OCI-LY1 (cell line): ENCODE measurements at regions not wholly inside any gene's neighbourhood (a gene's known extent, or its start where the extent isn't known, plus 50 kb on each side); places are given as distances from the start of the nearest gene placed in this dataset.

Experiments used
- H2AFZ ChIP-seq: fragments of 200-600 bp; sonication (generic), shearing (Covaris generic); 2 replicates; pipeline ENCODE4 v1.6.0; 2014; ENCODE audit warnings: antibody characterized with exemption, mild to moderate bottlenecking, low read length
- H3F3A ChIP-seq: fragments of 200-600 bp; sonication (generic), shearing (Covaris generic); 2 replicates; pipeline ENCODE4 v1.6.0; 2014; ENCODE audit warnings: mild to moderate bottlenecking, antibody characterized with exemption, low read length, moderate library complexity; ENCODE audit not compliant: insufficient read depth
- H3K27ac ChIP-seq: fragments of 200-600 bp; sonication (generic); 2 replicates; pipeline ENCODE4 v1.5.1; 2014; ENCODE audit warnings: low read length, mixed run types, mild to moderate bottlenecking, low read depth; ENCODE audit not compliant: poor library complexity, severe bottlenecking
- H3K27me3 ChIP-seq: fragments of 200-600 bp; sonication (generic); 2 replicates; pipeline ENCODE4 v1.6.0; 2014; ENCODE audit warnings: antibody characterized with exemption, mild to moderate bottlenecking, low read length, moderate library complexity; ENCODE audit not compliant: insufficient read depth
- H3K36me3 ChIP-seq: fragments of 200-600 bp; sonication (generic); 2 replicates; pipeline ENCODE4 v1.6.1; 2014; ENCODE audit warnings: mild to moderate bottlenecking, antibody characterized with exemption, low read length, moderate library complexity, mixed read lengths; ENCODE audit not compliant: insufficient read depth
- H3K4me1 ChIP-seq: fragments of 200-600 bp; sonication (generic); 2 replicates; pipeline ENCODE4 v1.5.1; 2014; ENCODE audit warnings: mild to moderate bottlenecking, low read length, moderate library complexity; ENCODE audit not compliant: insufficient read depth, severe bottlenecking
- H3K4me2 ChIP-seq: fragments of 200-600 bp; sonication (generic), shearing (Covaris generic); 2 replicates; pipeline ENCODE4 v1.6.1; 2014; ENCODE audit warnings: low read length
- H3K4me3 ChIP-seq: fragments of 200-600 bp; sonication (generic); 2 replicates; pipeline ENCODE4 v1.5.1; 2014; ENCODE audit warnings: low read length, low read depth, mild to moderate bottlenecking, mixed read lengths; ENCODE audit not compliant: poor library complexity, severe bottlenecking
- H3K79me2 ChIP-seq: fragments of 200-600 bp; shearing (Covaris generic); 2 replicates; pipeline ENCODE4 v1.6.1; 2016; ENCODE audit warnings: mixed run types, low read length, mixed read lengths; ENCODE audit not compliant: insufficient read depth
- H3K9ac ChIP-seq: fragments of 200-600 bp; sonication (generic), shearing (Covaris generic); 2 replicates; pipeline ENCODE4 v1.6.1; 2014; ENCODE audit warnings: mild to moderate bottlenecking, low read length, mixed read lengths
- H3K9me2 ChIP-seq: fragments of 200-600 bp; sonication (generic), shearing (Covaris generic); 2 replicates; pipeline ENCODE4 v1.6.1; 2014; ENCODE audit warnings: low read depth, mild to moderate bottlenecking, low read length, mixed read lengths
- H3K9me3 ChIP-seq: fragments of 200-600 bp; shearing (Covaris generic); 2 replicates; pipeline ENCODE4 v1.6.1; 2014; ENCODE audit warnings: low read length, mixed read lengths
- H4K20me1 ChIP-seq: fragments of 200-600 bp; sonication (generic), shearing (Covaris generic); 2 replicates; pipeline ENCODE4 v1.6.0; 2016; ENCODE audit warnings: mild to moderate bottlenecking, low read length; ENCODE audit not compliant: insufficient read depth
- EZH2 ChIP-seq: fragments of 200-600 bp; sonication (generic), shearing (Covaris generic); IDR thresholded peaks from 2 replicates; pipeline ENCODE4 v1.8.0; 2017; ENCODE audit warnings: borderline replicate concordance, mixed run types, mild to moderate bottlenecking, antibody characterized with exemption, low read length, moderate library complexity, mixed read lengths
- TF ChIP-seq, protein P1 (sequence below): fragments of 200-600 bp; sonication (generic), shearing (Covaris generic); IDR thresholded peaks from 2 replicates; pipeline ENCODE4 v1.5.1; 2017; ENCODE audit warnings: mild to moderate bottlenecking, antibody characterized with exemption, low read length, moderate library complexity, mixed read lengths

- Histone ChIP-seq H2AFZ (no peak overlapping the region), H3K4me3 (no peak overlapping the region), H4K20me1 (no peaks in the 10 kb centered on the region), H3K27ac (no peak overlapping the region), H3K9me3 (no peaks in the 10 kb centered on the region), H3K4me2 (no peak overlapping the region), H3K79me2 (no peaks in the 10 kb centered on the region), H3K36me3 (no peaks in the 10 kb centered on the region), H3K27me3 (no peaks in the 10 kb centered on the region), H3K9ac (no peak overlapping the region), H3K4me1 (no peaks in the 10 kb centered on the region), H3F3A (no peaks in the 10 kb centered on the region), H3K9me2 (no peaks in the 10 kb centered on the region)
- TF ChIP-seq, protein P1, sequence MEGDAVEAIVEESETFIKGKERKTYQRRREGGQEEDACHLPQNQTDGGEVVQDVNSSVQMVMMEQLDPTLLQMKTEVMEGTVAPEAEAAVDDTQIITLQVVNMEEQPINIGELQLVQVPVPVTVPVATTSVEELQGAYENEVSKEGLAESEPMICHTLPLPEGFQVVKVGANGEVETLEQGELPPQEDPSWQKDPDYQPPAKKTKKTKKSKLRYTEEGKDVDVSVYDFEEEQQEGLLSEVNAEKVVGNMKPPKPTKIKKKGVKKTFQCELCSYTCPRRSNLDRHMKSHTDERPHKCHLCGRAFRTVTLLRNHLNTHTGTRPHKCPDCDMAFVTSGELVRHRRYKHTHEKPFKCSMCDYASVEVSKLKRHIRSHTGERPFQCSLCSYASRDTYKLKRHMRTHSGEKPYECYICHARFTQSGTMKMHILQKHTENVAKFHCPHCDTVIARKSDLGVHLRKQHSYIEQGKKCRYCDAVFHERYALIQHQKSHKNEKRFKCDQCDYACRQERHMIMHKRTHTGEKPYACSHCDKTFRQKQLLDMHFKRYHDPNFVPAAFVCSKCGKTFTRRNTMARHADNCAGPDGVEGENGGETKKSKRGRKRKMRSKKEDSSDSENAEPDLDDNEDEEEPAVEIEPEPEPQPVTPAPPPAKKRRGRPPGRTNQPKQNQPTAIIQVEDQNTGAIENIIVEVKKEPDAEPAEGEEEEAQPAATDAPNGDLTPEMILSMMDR, result no peak
- TF ChIP-seq EZH2, result no peak
These were observed 415.8 kb upstream of the NOVA1 start for GRCh38 chr14:27013678-27014077.

GRCh38 chr14:27015065-27015464 is 417.2 kb upstream of the NOVA1 start:
- TF ChIP-seq, protein P1, result no peak
- TF ChIP-seq EZH2, result no peak

GRCh38 chr14:27025648-27026047 is 427.8 kb upstream of the NOVA1 start:
- no peak overlapping the region for H2AFZ ChIP-seq
- no peaks in the 10 kb centered on the region for H3K4me1 ChIP-seq
- no peak overlapping the region for H3K4me3 ChIP-seq
- H4K20me1 ChIP-seq, result no peaks in the 10 kb centered on the region
- H3F3A ChIP-seq, result no peaks in the 10 kb centered on the region
- no peaks in the 10 kb centered on the region; the same call in 1 of the 2 replicates for H3K9me2 ChIP-seq
- H3K79me2 ChIP-seq, result no peaks in the 10 kb centered on the region
- no peak for TF ChIP-seq EZH2
- TF ChIP-seq, protein P1, result no peak
- H3K36me3 ChIP-seq, result no peaks in the 10 kb centered on the region
- no peaks in the 10 kb centered on the region for H3K9me3 ChIP-seq
- H3K27me3 ChIP-seq, result no peaks in the 10 kb centered on the region
- no peak overlapping the region for H3K27ac ChIP-seq
- H3K9ac ChIP-seq, result no peak overlapping the region
- no peak overlapping the region for H3K4me2 ChIP-seq

More at GRCh38 chr14:27015065-27015464, 417.2 kb upstream of the NOVA1 start:
- Histone ChIP-seq H3K27me3 (no peaks in the 10 kb centered on the region), H3K9me3 (no peaks in the 10 kb centered on the region), H3K27ac (no peak overlapping the region), H3K9me2 (no peaks in the 10 kb centered on the region), H3F3A (no peaks in the 10 kb centered on the region), H3K9ac (no peak overlapping the region), H3K36me3 (no peaks in the 10 kb centered on the region), H3K4me1 (no peaks in the 10 kb centered on the region), H3K4me2 (no peak overlapping the region), H2AFZ (no peak overlapping the region), H3K79me2 (no peaks in the 10 kb centered on the region), H4K20me1 (no peaks in the 10 kb centered on the region), H3K4me3 (no peak overlapping the region)
